ENCODE measurements at regions not wholly inside any gene's neighbourhood (a gene's known extent, or its start where the extent isn't known, plus 50 kb on each side); places are given as distances from the start of the nearest gene placed in this dataset.

DNA sequence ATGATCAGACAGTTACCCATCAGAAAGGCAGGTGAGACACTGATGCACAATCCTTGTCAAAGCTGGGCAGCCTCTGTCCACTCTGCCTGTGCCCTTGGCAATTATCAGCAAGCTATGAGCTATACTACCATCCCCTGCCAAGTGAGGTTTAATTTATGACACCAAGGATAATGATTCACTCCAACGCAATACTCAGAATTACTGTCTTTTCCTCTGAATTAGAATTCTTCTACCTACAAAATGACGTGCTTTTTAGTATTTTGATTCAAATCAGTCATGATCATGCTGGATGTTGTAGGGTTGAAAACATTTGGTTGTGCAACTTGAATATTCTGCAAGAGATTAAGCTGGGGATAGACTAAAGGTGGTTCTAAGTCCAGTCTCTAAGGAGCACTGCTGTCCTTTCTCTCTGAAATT lies 116.8 kb upstream of the SOX9 start:
- DNase-seq (ENCODE audit: low read depth): no peak
- no peak for TF ChIP-seq CTCF (IDR thresholded peaks at IDR 0.05; ENCODE audit: control insufficient read depth, extremely low read depth, insufficient read depth)
- no peak overlapping the region for H3K4me3 ChIP-seq (ENCODE audit: low read depth, low read length)

DNA sequence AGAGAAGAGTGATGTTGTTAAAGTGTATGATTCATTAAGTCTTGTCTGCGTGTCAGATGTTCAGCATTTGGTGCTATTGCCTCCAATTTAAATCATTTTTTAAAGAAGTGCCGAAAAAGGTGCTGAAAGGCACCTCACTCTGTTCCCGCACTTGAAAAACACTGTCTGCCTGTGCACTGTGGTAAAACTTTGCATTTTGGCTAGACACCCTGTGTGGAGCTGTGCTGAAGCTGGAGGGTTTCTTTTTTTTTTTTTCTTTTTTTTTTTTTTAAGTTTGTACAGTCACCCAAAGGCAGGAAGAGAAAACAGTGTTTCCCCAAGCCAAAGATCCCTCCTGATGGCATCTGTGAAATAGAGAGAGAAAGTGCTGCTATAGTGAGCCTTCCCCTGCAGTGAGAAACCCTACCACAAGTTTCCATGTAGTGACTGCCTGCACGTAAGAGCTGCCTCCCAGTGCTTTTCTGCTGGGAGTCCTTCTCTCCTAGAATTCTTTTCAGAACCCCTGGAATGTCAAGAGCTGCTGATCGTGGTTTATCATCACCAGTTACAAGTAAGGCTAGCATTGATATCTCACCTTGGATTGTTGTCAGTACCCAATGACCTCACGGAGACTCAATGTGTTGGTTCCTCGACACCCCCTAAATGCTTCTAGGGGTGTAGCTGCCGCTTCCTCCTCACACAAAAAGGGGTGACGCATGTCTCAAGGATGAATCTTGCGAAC lies 116.0 kb upstream of the SOX9 start:
- no peak for TF ChIP-seq CTCF (IDR thresholded peaks at IDR 0.05; ENCODE audit: control insufficient read depth, extremely low read depth, insufficient read depth)
- no peak for DNase-seq (ENCODE audit: low read depth)
- H3K4me3 ChIP-seq (ENCODE audit: low read depth, low read length): no peak overlapping the region

DNA sequence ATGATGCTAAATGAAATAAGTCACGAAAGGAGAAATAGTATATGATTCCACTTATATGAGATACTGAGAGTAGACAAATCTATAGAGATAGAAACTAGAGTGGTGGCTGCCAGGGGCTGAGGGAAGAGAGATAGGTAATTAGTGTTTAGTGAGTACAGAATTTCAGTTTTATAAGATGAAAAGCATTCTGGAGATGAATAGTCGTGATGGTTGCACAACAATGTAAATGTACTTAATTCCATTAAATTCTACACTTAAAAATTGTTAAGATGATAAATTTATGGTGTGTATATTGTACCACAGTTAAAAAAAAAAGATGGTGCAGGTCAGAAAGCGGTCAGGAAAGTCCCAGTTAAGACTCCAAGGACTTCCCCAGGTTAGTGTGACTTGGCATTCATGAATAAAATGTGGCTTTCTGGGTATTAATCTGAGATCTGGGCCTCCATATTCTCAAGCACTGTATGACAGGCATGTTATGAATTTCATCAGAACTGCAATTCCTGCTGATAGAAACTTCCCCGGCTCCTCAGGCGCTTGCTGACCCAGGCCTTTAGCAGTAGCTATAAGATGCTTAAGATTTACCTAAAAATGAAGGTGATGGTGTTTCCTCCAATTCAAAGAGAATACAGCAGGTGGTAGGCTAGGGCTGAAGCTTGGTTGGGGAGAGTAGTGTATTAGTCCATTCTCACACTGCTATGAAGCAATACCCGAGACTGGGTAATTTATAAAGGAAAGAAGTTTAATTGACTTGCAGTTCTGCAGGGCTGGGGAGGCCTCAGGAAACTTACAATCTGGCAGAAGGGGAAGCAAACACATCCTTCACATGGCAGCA lies 115.3 kb upstream of the SOX9 start:
- no peak for DNase-seq (ENCODE audit: low read depth)
- no peak for TF ChIP-seq CTCF (IDR thresholded peaks at IDR 0.05; ENCODE audit: control insufficient read depth, extremely low read depth, insufficient read depth)
- no peak overlapping the region for H3K4me3 ChIP-seq (ENCODE audit: low read depth, low read length)

- no peak for DNase-seq (ENCODE audit: low read depth)
- TF ChIP-seq CTCF (IDR thresholded peaks at IDR 0.05; ENCODE audit: control insufficient read depth, extremely low read depth, insufficient read depth): no peak
- H3K4me3 ChIP-seq (ENCODE audit: low read depth, low read length): no peak overlapping the region
Measured at GRCh38 chr17:72008236-72008876, 112.5 kb upstream of the SOX9 start.

DNA sequence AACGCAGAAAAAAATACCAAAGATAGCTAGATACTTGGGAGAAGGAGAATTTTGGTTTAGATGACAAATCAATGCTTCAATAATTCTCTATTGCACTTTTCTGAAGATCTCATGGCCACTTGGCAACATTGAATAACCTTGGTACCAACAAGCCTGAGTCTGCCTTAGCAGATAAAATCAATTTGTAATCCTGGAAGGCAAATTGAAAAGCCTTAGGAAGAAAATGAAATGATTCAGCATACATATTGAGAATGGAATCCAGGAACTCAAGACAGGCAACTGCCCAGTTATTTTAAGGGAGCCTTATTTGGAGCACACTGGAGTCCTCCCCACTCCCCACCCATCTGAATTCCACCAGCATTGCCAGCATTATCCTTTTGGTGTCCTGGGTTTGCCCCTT lies 109.3 kb upstream of the SOX9 start:
- DNase-seq (ENCODE audit: low read depth): no peak
- no peak overlapping the region for H3K4me3 ChIP-seq (ENCODE audit: low read depth, low read length)
- TF ChIP-seq CTCF (IDR thresholded peaks at IDR 0.05; ENCODE audit: control insufficient read depth, extremely low read depth, insufficient read depth): no peak

DNA sequence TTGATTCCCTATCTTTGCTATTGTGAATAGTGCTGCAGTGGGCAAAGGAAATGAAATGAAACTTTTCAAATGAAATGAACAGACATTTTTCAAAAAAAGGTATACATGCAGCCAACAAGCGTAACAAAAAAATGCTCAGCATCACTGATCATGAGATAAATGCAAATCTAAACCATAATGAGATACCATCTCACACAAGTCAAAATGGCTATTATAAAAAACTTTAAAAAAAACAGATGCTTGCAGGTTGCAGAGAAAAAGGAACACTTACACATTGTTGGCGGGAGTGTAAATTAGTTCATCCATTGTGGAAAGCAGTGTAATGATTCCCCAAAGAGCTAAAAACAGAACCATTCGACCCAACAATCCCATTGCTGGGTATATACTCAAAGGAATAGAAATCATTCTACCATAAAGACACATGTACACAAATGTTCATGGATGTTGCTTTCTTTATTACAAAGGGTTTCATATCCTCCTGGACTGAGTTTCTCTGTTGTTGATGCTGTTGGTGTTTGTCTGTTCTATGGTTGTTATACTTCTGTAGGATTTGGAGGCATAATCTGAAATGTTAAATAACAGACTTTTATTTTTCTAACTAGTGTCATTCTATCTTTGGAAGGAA lies 99.3 kb upstream of the SOX9 start:
- no peak for TF ChIP-seq CTCF (IDR thresholded peaks at IDR 0.05; ENCODE audit: control insufficient read depth, extremely low read depth, insufficient read depth)

More for the DNA sequence above, 99.3 kb upstream of the SOX9 start:
- DNase-seq (ENCODE audit: low read depth): no peak
- H3K4me3 ChIP-seq (ENCODE audit: low read depth, low read length): no peak overlapping the region

Measured in LNCaP clone FGC (cell line).